SU-DHL-6 (cell line): ENCODE measurements at regions not wholly inside any gene's neighbourhood (a gene's known extent, or its start where the extent isn't known, plus 50 kb on each side); places are given as distances from the start of the nearest gene placed in this dataset.

Experiments
- H2AFZ ChIP-seq: fragments of 200-600 bp; sonication (generic); 2 replicates; pipeline ENCODE4 v1.6.1; 2014; ENCODE audit warnings: low read depth, mild to moderate bottlenecking, moderate library complexity, mixed read lengths, antibody characterized with exemption, low read length; ENCODE audit not compliant: severe bottlenecking
- H3F3A ChIP-seq: fragments of 200-600 bp; shearing (Covaris generic); 2 replicates; pipeline ENCODE4 v1.6.0; 2016; ENCODE audit warnings: antibody characterized with exemption, mild to moderate bottlenecking; ENCODE audit not compliant: insufficient read depth
- H3K27ac ChIP-seq: fragments of 200-600 bp; sonication (generic); 2 replicates; pipeline ENCODE4 v1.5.1; 2016; ENCODE audit warnings: low read depth, mild to moderate bottlenecking, low read length, moderate library complexity, mixed read lengths
- H3K27me3 ChIP-seq: fragments of 200-600 bp; sonication (generic), shearing (Covaris generic); 2 replicates; pipeline ENCODE4 v1.6.0; 2014; ENCODE audit warnings: mild to moderate bottlenecking, low read length
- H3K36me3 ChIP-seq: fragments of 200-600 bp; sonication (generic); 2 replicates; pipeline ENCODE4 v1.6.1; 2014; ENCODE audit warnings: mild to moderate bottlenecking, low read length, mixed read lengths
- H3K4me2 ChIP-seq: fragments of 300-600, 200-600 bp; shearing (Covaris generic), sonication (generic); 2 replicates; pipeline ENCODE4 v1.6.0; 2014; ENCODE audit warnings: low read length, low read depth, mild to moderate bottlenecking; ENCODE audit not compliant: poor library complexity, severe bottlenecking
- H3K4me3 ChIP-seq: fragments of 200-600 bp; sonication (generic); 2 replicates; pipeline ENCODE4 v1.5.1; 2014; ENCODE audit warnings: antibody characterized with exemption, low read length, mild to moderate bottlenecking, mixed read lengths; ENCODE audit not compliant: insufficient read depth, poor library complexity, severe bottlenecking
- H3K79me2 ChIP-seq: fragments of 200-600 bp; sonication (generic); 2 replicates; pipeline ENCODE4 v1.6.1; 2014; ENCODE audit warnings: mild to moderate bottlenecking, low read length, moderate library complexity; ENCODE audit not compliant: insufficient read depth
- H3K9ac ChIP-seq: fragments of 200-600 bp; sonication (generic); 2 replicates; pipeline ENCODE4 v1.7.0; 2014; ENCODE audit warnings: mild to moderate bottlenecking, low read length
- H3K9me2 ChIP-seq: fragments of 200-600 bp; sonication (generic); replicated peaks from 2 replicates; pipeline ENCODE4 v1.6.1; 2014; ENCODE audit warnings: low read length; ENCODE audit not compliant: insufficient read depth
- H3K9me3 ChIP-seq: fragments of 200-600 bp; sonication (generic); 2 replicates; pipeline ENCODE4 v1.6.1; 2014; ENCODE audit warnings: low read length, mixed read lengths; ENCODE audit not compliant: insufficient read depth
- H4K20me1 ChIP-seq: fragments of 200-600 bp; sonication (generic); 2 replicates; pipeline ENCODE4 v1.6.1; 2014; ENCODE audit warnings: low read depth, mild to moderate bottlenecking, antibody characterized with exemption, low read length, moderate library complexity, mixed read lengths
- EZH2phosphoT487 ChIP-seq: fragments of 200-600 bp; sonication (generic), shearing (Covaris generic); conservative IDR thresholded peaks from 2 replicates; pipeline ENCODE4 v1.6.1; 2018; ENCODE audit warnings: mild to moderate bottlenecking, antibody characterized with exemption, low read length, moderate library complexity, mixed read lengths
- TF ChIP-seq, protein P1 (sequence below): fragments of 200-600 bp; sonication (generic); IDR thresholded peaks from one replicate; pipeline ENCODE4 v1.5.1; 2017; ENCODE audit warnings: antibody characterized with exemption, mild to moderate bottlenecking, low read length, moderate library complexity; ENCODE audit not compliant: insufficient read depth, poor library complexity, severe bottlenecking

DNA sequence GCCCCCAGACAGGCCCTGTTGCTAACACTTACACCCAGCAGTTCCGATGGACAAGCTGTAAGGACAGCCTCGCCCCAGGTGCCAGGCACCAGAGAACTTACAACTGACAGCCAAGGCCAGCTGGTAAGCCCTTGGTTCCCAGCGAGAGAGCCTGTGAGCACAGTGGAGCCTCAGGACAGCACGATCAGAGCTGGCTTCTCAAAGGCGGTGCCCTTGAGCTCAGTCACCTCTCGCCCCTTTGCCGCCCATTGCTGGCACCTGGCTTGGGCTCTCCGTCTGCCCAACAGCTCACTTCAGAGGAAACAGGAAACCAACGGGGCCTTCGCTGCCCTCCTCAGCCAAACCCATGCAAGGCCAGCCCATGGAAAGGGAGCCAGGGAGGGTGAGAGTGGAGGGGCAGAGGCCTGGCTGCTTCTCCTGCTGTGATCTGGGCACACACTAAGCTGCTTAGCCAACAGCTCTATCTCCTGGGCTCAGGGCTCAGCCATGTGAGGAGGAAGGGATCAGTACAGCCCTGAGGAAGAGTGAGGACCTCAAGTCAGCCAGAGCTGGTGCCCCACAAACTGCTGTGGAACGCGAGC, 98.5 kb downstream of the SINHCAF start:
- Histone ChIP-seq H3K27ac (no peak overlapping the region), H3K4me3 (no peak overlapping the region), H3K9ac (no peak overlapping the region), H3K79me2 (no peaks in the 10 kb centered on the region), H3K9me3 (no peaks in the 10 kb centered on the region), H2AFZ (no peak overlapping the region), H3K27me3 (no peaks in the 10 kb centered on the region), H4K20me1 (no peaks in the 10 kb centered on the region), H3K36me3 (no peaks in the 10 kb centered on the region), H3K4me2 (no peak overlapping the region), H3K9me2 (no peaks in the 10 kb centered on the region), H3F3A (no peaks in the 10 kb centered on the region)
- no peak for TF ChIP-seq EZH2phosphoT487
- TF ChIP-seq, protein P1, sequence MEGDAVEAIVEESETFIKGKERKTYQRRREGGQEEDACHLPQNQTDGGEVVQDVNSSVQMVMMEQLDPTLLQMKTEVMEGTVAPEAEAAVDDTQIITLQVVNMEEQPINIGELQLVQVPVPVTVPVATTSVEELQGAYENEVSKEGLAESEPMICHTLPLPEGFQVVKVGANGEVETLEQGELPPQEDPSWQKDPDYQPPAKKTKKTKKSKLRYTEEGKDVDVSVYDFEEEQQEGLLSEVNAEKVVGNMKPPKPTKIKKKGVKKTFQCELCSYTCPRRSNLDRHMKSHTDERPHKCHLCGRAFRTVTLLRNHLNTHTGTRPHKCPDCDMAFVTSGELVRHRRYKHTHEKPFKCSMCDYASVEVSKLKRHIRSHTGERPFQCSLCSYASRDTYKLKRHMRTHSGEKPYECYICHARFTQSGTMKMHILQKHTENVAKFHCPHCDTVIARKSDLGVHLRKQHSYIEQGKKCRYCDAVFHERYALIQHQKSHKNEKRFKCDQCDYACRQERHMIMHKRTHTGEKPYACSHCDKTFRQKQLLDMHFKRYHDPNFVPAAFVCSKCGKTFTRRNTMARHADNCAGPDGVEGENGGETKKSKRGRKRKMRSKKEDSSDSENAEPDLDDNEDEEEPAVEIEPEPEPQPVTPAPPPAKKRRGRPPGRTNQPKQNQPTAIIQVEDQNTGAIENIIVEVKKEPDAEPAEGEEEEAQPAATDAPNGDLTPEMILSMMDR = no peak

DNA sequence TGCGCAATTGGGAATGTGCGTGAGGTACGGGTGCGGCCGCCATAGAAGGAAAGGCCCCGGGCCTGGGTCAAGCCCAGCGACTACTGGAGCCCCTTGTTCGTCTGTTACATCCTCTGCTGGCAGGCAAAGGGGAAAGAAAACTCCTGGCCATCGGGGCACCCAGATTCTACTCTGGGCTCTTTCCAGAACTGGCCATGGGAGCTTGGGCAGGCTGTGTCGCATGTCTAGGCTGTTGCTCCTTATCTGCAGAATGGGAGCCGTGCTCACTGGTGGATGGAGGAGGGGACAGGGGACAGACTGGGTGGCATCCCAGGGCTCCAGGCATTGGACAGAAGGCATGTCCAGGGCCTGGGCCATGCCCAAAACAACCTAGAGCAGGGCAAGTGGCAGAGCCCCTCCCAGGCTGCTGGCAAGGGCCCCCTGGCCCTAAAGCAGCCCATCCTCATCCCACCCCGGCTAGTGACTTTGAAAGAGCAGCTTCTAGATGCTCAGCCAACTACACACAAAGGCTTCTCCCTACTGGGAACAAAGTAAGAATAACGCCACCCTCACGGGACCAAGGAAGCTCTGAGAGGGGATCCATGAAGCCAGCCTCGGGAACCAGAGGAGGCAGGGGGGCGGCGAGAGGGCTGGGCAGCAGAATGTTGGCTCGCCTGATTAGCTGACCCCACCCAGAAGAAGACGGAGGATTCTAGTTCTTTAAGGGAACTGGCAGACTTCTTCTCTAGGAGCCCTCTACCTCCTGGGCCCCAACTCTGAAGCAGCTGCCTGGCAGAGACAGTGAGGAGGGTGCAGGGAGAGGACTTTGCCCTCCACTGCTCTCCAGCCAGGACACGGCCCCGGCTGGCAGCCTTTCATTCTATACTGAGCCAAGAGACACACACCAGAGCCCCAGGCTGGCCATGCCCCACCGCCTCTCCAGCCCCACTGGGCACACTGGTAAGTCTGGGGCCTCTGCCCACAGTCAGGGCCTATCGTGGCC, 96.8 kb downstream of the SINHCAF start:
- TF ChIP-seq EZH2phosphoT487 = no peak
- TF ChIP-seq, protein P1 = no peak

DNA sequence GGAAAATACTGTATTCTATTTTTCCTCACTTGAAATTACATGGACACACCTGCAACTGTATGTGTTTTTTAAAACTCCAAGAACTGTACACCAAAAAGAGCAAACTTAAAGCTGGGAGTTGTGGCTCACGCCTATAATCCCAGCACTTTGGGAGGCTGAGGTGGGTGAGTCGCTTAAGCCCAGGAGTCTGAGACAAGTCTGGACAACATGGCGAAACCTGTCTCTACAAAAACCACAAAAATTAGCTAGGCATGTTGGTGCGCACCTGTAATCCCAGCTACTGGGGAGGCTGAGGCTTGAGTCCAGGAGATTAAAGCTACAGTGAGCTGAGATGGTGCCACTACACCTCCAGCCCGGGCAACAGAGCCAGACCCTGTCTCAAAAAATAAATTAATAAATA, 95.9 kb downstream of the SINHCAF start:
- H3K79me2 ChIP-seq = no peaks in the 10 kb centered on the region
- no peaks in the 10 kb centered on the region for H3K9me2 ChIP-seq
- no peak overlapping the region for H3K4me3 ChIP-seq
- H3K4me2 ChIP-seq = no peak overlapping the region
- H3K9ac ChIP-seq = no peak overlapping the region
- no peaks in the 10 kb centered on the region for H3K27me3 ChIP-seq
- H4K20me1 ChIP-seq = no peaks in the 10 kb centered on the region
- H3K36me3 ChIP-seq = no peaks in the 10 kb centered on the region
- no peak overlapping the region for H2AFZ ChIP-seq
- TF ChIP-seq, protein P1 = no peak
- TF ChIP-seq EZH2phosphoT487 = no peak
- no peak overlapping the region for H3K27ac ChIP-seq
- H3F3A ChIP-seq = no peaks in the 10 kb centered on the region
- no peaks in the 10 kb centered on the region for H3K9me3 ChIP-seq

More for the DNA sequence above, 96.8 kb downstream of the SINHCAF start:
- Histone ChIP-seq H3K9ac (no peak overlapping the region), H3K36me3 (no peaks in the 10 kb centered on the region), H3F3A (no peaks in the 10 kb centered on the region), H3K9me3 (no peaks in the 10 kb centered on the region), H3K27ac (no peak overlapping the region), H3K27me3 (no peaks in the 10 kb centered on the region), H3K9me2 (no peaks in the 10 kb centered on the region), H3K4me3 (no peak overlapping the region), H3K4me2 (no peak overlapping the region), H2AFZ (no peak overlapping the region), H3K79me2 (no peaks in the 10 kb centered on the region), H4K20me1 (no peaks in the 10 kb centered on the region)
